BJ (cell line): ENCODE measurements at regions not wholly inside any gene's neighbourhood (a gene's known extent, or its start where the extent isn't known, plus 50 kb on each side); places are given as distances from the start of the nearest gene placed in this dataset.
"Not testable (repeated sequence)": the region's sequence is repeated elsewhere in the genome, so short reads cannot be mapped to it uniquely, and the experiment has no call there.

Experiments
- CTCF ChIA-PET: fragments of 350-600 bp; formaldehyde crosslinking; extraction: SDS; loops from one replicate; lab custom pipeline; 2021; ENCODE audit warnings: antibody characterized with exemption, inconsistent platforms; lab: Yijun Ruan, JAX
- POLR2A ChIA-PET: fragments of 300-600 bp; sonication (Branson Sonifier 250); formaldehyde crosslinking; extraction: SDS; loops from one replicate; lab custom pipeline; 2021; ENCODE audit warnings: antibody characterized with exemption; lab: Charles Lee
- DNase-seq: peaks from one replicate; pipeline ENCODE4 v3.0.0-alpha.2; 2011; ENCODE audit warnings: low read depth
- H3K27me3 ChIP-seq: 2 replicates; pipeline ENCODE4 v1.6.0; 2011; ENCODE audit warnings: low read length; ENCODE audit not compliant: control insufficient read depth, insufficient read depth
- H3K36me3 ChIP-seq: 2 replicates; pipeline ENCODE4 v1.5.1; 2011; ENCODE audit warnings: low read length; ENCODE audit not compliant: control insufficient read depth, insufficient read depth
- H3K4me3 ChIP-seq: 2 replicates; pipeline ENCODE4 v1.5.1; 2011; ENCODE audit warnings: low read depth, mild to moderate bottlenecking, control low read depth, low read length
- CTCF ChIP-seq: IDR thresholded peaks from 2 replicates; pipeline ENCODE4 v1.5.1; 2011; ENCODE audit warnings: low read depth, mild to moderate bottlenecking, control low read depth, inconsistent platforms, low read length, moderate library complexity; ENCODE audit not compliant: insufficient read depth

- CTCF ChIA-PET = interaction anchor here (1.2 kb wide), 1 partner anchor 18 kb away, joined by 4 read pairs; no protein-coding TSS in a partner anchor
- Histone ChIP-seq H3K27me3 (no peaks in the 10 kb centered on the region; the same call in 1 of the 2 replicates), H3K4me3 (no peak overlapping the region), H3K36me3 (no peaks in the 10 kb centered on the region)
- no peak for TF ChIP-seq CTCF
- POLR2A ChIA-PET = no interaction called here
- no peak for DNase-seq
Observed at GRCh38 chr11:112537846-112538330, 277.2 kb upstream of the PLET1 start.

DNA sequence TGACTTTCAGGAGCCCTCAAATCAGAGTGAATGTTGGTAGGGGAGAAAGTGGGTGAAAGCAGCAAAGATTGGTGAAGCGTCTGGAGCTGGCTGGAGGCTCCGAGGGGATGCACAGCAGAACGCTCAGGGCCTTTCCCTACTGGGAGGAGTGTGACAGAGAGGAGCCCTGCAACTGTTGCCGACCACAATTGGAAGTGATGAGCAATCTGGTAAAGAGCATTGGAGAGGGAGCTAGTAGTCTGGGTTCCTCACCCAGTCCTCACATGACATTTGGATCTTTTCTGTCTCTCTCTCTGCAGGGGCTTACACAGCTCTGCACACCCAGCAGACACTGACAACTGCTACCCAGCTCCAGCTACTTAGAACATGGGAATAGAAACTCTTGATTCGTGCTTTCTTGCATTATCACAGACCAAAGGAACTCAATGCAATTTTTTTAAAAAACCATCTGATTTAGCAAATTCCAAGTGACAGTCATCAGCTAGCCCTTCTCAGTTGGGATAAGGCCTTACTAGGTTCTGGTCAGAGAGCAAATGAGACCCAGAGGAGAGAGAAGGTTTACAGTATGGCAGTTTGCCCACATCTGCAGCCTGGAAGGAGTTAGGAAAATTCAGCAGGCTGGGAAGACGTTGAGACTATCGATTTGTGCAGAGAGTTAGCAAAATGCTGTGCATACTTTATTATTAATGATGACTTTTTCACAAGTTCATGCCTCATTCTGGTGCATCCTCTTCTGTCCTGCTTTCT lies 278.0 kb upstream of the PLET1 start:
- Histone ChIP-seq H3K27me3 (no peaks in the 10 kb centered on the region; the same call in 1 of the 2 replicates), H3K4me3 (no peak overlapping the region), H3K36me3 (no peaks in the 10 kb centered on the region)
- no peak for DNase-seq
- CTCF ChIA-PET = interaction anchor here (1.2 kb wide), 1 partner anchor 17 kb away, joined by 4 read pairs; no protein-coding TSS in a partner anchor
- TF ChIP-seq CTCF = no peak
- POLR2A ChIA-PET = no interaction called here

DNA sequence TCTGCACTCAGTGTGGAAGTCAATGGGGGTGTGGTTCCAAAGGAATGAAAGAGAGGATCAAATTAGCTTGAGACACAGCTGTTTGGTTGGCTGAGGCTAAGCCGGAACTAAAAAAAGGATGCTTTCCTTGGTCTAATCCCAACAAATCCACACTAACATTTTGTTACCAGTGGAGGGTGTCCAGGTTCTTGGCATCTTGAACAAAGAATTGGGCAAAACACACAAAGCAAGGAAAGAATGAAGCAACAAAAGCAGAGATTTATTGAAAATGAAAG lies 278.6 kb upstream of the PLET1 start:
- H3K4me3 ChIP-seq, H3K36me3 ChIP-seq, DNase-seq, CTCF ChIA-PET, POLR2A ChIA-PET, H3K27me3 ChIP-seq: not testable (repeated sequence)

DNA sequence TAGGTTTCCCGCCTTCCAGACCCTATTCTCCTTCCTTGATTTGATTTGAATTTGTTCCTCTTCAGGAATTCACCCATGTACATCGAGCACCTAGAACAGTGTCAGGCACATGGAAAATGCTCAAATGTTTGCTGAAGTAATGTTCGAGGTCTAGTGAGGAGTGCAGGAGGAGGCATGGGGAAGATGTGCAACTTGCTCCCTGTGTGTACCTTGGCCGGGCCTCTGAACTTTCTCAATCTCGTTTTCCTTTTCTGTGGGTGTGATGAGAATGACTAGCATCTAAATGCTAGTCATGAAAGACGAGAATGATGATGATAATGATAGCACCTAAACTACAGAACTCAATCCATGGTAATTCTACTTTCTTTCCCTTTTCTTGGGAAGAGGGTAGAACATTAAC lies 279.1 kb upstream of the PLET1 start:
- Histone ChIP-seq H3K27me3 (no peaks in the 10 kb centered on the region; the same call in 1 of the 2 replicates), H3K36me3 (no peaks in the 10 kb centered on the region), H3K4me3 (no peak overlapping the region)
- TF ChIP-seq CTCF = no peak
- DNase-seq = no peak
- ChIA-PET CTCF (interaction anchor here (1.0 kb wide), 1 partner anchor 48 kb away, joined by 3 read pairs; no protein-coding TSS in a partner anchor), POLR2A (no interaction called here)

DNA sequence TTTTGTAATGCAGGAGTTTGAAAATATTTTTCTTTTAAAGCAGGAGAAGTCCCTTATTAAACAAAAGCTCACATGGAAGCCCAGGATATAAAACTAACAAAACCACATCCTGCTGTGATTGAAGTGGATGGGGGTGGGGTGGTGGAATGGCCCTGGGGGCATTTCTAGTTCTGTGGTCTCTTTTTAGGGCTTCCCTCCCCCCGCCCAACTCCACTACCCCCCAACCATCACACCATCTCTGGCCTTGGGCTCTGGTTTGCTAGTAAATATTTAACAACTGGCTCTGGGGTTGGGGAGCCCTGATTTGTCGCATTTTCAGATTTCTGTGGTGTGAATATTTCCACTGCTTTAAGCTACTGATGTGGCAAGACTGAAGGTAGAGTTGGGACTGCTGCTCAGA lies 279.6 kb upstream of the PLET1 start:
- TF ChIP-seq CTCF = no peak
- Histone ChIP-seq H3K36me3 (no peaks in the 10 kb centered on the region), H3K4me3 (no peak overlapping the region), H3K27me3 (no peaks in the 10 kb centered on the region; the same call in 1 of the 2 replicates)
- POLR2A ChIA-PET = no interaction called here
- DNase-seq = no peak
- CTCF ChIA-PET = interaction anchor here (0.7 to 1.0 kb wide), 2 partner anchors 13 to 47 kb away, joined by 3 read pairs; no protein-coding TSS in a partner anchor
